GM19463 (cell line): ENCODE measurements at regions not wholly inside any gene's neighbourhood (a gene's known extent, or its start where the extent isn't known, plus 50 kb on each side); places are given as distances from the start of the nearest gene placed in this dataset.

ENCODE experiments used
- ATAC-seq: cut with Tn5 transposase; IDR thresholded peaks from one replicate; pipeline ENCODE4 v1.9.1; 2021; ENCODE audit warnings: mild to moderate bottlenecking, moderate library complexity; ENCODE audit not compliant: unreplicated experiment

DNA sequence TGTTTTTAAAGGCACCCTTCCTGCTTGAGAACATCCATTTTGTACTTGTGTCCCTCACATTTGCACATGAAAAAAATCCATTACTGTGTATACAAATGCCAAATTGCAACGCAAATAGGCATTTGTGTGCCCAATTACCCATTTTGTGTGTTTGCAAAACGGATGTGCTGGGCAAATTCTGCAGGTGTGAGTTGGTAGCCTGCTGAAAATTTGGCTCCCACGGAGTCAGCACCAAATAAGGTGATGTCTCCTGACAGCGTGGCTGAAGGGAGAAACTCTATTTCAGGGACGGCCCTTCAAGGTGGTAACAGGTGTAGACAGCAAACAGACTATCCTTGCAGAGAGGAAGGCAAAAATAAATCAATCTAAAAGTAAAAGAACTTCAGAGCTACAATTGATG, 661.1 kb downstream of the BCL11A start:
- no peak for ATAC-seq

- ATAC-seq, result no peak
Observed at GRCh38 chr2:59889305-59889704, 664.1 kb downstream of the BCL11A start.

DNA sequence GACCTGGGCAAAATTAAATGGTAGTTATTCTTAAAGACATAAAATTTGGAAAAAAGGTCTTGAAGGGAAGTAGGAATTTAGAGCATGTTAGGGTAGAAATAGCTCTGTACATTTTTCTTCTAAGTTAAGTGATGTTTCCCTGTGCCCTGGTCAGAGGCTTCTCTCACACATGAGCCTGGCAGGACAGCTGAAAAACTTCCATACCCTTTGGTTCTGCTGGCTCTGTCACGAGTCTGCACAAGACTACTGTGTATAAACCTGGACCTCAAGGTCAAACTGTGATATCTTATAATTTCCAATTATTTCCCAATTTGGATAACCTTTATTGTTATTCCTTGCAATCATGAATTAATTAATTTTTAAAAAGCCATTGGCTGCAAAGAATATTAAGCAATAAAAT, 664.7 kb downstream of the BCL11A start:
- ATAC-seq, result no peak

- peak; percentile 95 for ATAC-seq
Observed at GRCh38 chr2:59888015-59888414, 665.4 kb downstream of the BCL11A start.

DNA sequence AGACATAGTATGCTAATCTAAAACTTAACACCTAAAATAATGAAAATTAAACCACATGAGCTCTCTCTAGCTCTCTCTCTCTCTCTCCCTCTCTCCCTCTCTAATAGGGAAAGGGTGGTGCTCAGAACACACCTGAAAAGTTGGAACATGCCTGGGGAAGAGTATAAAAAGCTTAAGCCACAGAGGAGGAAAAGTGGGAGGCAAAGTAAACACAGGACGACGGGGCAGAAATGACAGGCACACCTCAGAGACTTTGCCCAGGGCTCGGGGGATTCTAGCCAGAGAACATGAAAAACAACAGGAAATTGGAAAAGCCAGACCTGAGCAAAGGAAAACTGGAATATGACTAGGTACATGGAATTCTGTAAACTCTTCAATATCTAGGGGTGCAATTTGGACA, 666.1 kb downstream of the BCL11A start:
- no peak for ATAC-seq

- ATAC-seq, result no peak
Observed at GRCh38 chr2:59886759-59887158, 666.7 kb downstream of the BCL11A start.

GRCh38 chr2:59885541-59885940, 667.9 kb downstream of the BCL11A start:
- ATAC-seq, result no peak

GRCh38 chr2:59884166-59884565, 669.3 kb downstream of the BCL11A start:
- ATAC-seq, result no peak

DNA sequence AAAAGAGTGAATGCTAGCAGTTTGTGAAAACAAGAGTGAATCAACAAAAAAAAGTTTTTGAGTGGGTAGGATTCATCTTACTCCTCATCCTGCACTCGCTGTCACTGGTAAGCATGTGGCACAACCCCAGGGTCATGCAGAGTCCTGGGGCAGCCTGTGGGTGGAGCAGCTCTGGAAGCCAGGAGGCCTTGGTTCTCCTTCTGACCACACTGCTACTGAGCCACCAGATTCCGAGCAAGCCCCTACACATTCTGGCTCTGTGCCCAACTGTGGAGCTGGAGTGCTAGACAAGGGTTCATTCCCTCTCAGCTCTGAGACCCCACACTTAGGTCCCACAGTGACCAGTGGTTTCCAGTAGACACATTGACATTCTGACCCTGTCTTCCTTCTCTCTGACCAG, 670.6 kb downstream of the BCL11A start:
- no peak for ATAC-seq

- ATAC-seq, result no peak
Observed at GRCh38 chr2:59882279-59882678, 671.2 kb downstream of the BCL11A start.

GRCh38 chr2:59881218-59881617, 672.2 kb downstream of the BCL11A start:
- ATAC-seq, result no peak

- ATAC-seq, result no peak
Observed at GRCh38 chr2:59879700-59880131, 673.7 kb downstream of the BCL11A start.

DNA sequence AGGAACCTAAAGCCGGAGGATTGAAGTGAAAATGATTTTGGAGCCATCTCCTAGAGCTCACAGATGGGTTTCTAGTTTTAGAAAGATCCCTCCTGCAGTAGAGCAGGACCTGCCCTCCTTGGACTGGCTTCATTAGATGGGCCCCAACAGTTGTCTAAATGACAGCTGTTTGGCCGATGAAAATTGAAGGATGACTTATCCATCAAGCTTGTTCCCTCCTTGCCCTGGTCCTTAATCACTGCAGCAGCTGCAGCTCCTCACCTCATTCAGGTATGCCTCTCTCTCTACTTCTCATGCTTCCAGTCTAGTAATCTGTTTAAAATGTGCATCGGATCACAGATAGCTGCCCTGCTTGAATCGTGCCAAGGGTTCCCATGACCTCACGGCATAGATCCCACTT, 677.6 kb downstream of the BCL11A start:
- ATAC-seq, result no peak

DNA sequence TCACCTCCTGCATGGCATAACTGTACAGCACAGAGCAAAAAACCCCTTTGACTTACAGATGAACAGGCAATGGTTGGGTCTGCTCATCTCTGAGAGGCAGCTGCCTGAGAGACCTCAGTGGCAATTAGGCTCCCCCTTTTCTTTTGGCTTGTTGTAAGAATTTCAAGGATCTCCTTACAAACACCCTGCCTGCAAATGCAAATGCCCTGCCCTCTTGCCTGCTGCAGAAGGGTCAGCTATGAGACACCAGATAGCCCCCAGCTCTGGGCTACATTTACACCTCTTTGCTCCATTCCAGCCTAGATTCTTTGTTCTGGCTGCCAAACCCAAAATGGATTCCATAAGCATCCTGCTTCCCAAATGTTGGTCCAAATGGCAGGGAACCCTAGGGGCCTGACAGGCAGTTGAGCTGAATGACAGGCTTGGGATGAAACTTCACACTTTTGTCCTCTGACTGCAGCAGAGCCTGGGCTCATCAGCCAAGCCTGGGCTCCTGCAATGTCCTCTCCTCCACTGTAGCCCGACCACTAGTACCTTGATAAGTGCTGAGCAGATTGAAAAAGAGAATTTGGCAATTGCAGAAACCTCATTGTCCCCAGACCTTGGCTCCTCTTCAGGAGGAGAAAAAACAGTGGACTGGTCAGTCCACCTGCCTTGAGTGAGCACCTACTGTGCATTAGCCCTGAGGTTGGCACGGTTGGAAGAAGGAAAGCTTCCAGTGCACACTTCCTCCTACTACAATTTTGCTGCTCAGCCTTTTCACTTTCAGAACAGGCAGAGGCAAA, 678.3 kb downstream of the BCL11A start:
- ATAC-seq, result no peak

GRCh38 chr2:59874361-59874760, 679.1 kb downstream of the BCL11A start:
- ATAC-seq, result no peak

DNA sequence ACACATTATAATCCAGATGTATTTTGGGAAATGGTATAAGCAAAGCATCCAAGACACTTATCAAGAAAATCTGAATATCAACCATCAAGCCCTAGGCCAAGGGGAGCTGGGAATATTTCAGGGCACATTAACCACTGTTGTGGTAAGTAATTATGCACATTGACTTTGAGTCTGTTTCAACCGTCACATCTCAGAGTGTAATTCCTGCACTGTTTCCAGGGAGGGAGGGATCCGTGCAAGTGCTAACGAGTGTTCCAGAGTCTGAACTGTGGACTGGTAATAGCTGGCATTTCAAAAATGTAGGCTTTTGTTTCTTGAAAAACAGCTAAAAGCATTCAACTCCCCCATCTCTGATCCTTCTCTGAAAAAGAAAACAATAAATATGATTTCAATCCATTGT, 681.6 kb downstream of the BCL11A start:
- ATAC-seq, result no peak

DNA sequence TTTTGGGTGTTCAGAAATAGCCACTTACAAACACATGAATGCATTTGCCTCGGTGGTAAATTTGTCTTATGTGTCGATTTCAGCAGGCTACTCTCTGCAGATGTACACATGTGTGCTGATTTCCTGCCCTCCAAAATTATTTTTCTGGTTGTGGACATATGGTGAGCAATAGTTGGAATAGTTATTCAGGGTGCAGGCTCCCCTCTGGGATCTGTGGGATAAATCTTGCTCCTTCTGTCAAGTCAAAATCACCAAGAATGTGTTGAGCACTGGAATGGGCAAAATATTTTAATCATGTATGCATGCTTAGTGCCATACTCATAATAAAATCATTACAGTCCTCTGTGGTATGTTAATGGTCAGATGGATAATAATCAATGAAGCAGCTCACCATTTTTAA, 684.5 kb downstream of the BCL11A start:
- ATAC-seq, result no peak

- no peak for ATAC-seq
Observed at GRCh38 chr2:59866436-59866835, 687.0 kb downstream of the BCL11A start.

DNA sequence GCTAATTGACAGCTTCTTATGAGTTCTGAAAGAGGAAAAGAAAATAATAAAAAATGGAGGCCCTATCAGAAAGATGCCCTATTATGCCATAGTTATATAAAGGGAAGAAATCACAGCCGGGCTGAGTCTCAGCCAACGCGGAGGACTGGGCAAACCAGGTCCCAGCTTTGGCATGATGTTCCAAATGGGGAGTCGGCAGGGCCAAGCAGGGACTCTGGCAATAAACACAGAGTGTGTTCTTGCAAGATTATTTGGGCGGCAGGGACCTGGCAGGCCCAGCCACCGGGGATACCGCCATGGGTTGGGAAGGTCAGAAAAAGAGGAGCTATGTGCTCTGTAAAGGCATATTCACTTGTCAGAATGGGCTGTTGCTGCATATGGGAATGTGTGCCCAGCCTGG, 694.9 kb downstream of the BCL11A start:
- ATAC-seq, result no peak

GRCh38 chr2:59857109-59857508, 696.3 kb downstream of the BCL11A start:
- no peak for ATAC-seq

DNA sequence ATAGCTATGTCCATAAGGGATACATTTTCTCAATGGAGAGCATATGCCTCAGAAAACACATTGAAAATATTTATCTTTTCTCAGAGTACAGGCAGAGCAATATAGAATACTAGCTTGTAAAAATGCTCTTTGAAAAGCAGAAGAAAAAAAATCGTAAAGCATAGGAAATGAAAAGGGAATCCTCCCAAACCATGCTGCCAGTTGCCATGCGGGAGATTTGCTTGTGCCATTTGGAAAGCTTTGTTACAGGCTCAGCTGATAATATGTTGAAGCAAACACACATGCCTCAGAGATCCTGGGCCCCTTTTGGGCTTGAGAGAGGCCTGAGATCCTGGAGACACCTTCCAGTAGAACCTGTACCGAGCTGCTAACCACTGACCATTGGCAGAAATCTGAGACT, 697.1 kb downstream of the BCL11A start:
- ATAC-seq, result no peak

GRCh38 chr2:59853032-59853431, 700.4 kb downstream of the BCL11A start:
- ATAC-seq, result no peak

DNA sequence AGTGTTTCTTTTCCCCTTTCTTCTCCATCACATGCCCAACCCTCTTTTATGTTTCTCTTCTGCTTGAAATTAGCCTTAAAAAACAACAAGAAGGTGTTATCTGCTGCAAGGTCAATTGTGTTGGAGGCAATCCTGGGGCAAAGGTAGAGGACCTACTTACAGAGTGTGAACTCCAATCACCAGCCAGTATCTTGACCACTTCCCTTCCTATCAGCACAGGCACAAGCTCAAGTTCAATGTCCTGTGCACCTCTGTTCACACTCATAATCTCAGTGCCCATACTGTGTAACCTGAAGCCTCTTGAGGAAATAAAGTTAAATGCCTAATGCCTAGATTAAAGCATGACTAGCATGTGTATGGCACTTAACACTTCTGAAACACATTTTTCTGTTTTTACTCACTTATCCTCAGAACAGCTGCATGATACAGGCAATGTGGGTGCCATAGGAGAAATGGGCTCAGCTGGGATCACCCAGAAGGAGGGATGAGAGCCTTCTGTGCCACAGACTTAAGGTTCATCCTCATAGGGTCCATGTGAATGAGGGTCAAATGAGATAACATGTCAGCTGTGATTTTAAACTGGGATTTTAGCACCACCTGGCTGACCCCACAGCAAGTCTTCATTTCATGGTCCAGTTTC, 701.5 kb downstream of the BCL11A start:
- ATAC-seq, result no peak
